ENCODE measurements at regions not wholly inside any gene's neighbourhood (a gene's known extent, or its start where the extent isn't known, plus 50 kb on each side); places are given as distances from the start of the nearest gene placed in this dataset.

- TF ChIP-seq ZNF687 (CRISPR knock-in tag; IDR thresholded peaks at IDR 0.05): no peak
Measured at GRCh38 chr1:181219938-181220337, 131.4 kb downstream of the IER5 start (continued).

DNA sequence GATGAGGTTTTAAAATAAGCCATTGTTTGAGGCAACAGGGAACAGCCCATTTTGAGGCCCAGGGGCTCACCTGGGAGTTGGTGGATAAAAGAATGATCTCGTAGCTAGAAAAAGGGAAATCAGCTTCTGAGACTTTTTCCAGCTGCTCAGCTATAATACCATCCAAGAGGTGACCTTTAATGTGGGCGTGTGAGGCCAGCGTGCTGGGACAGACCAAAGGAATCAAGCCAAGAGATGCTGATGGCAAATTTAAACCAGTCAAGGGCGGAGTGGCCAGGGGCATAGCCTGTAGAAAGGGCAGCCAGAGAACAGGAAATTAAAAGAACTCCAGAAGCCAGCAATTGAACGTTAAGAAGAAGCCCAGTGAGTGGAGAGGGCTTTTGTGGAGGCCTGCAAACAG, 132.6 kb downstream of the IER5 start:
- Histone ChIP-seq H3K79me2 (ENCODE audit: insufficient read depth, low read length) (no peaks in the 10 kb centered on the region), H3K27ac (ENCODE audit: extremely low read length, insufficient read depth, low read length) (no peak overlapping the region), H3K4me3 (replicated peaks in 1 of 3; ENCODE audit: insufficient read depth in 1 of 3, low read depth in 2 of 3, low read length in 3 of 3) (no peak overlapping the region), H4K20me1 (ENCODE audit: insufficient read depth, low read length) (no peaks in the 10 kb centered on the region), H3K9ac (ENCODE audit: insufficient read depth, low read depth, low read length) (no peak overlapping the region), H2AFZ (ENCODE audit: low read length) (no peak overlapping the region), H3K27me3 (ENCODE audit: control insufficient read depth in 1 of 2, insufficient read depth in 2 of 2, low read length in 2 of 2) (peaks cover 3 to 13% of the 10 kb centered on the region in 2 experiments; a peak in 1 of 5 replicates), H3K4me2 (ENCODE audit: low read depth, low read length) (no peak overlapping the region), H3K36me3 (replicated peaks in 1 of 2; ENCODE audit: control insufficient read depth in 1 of 2, insufficient read depth in 2 of 2, low read length in 2 of 2) (no peaks in the 10 kb centered on the region), H3K9me3 (ENCODE audit: low read length) (no peaks in the 10 kb centered on the region), H3K4me1 (ENCODE audit: insufficient read depth, low read length) (no peaks in the 10 kb centered on the region)
- intact Hi-C loops (cut with micrococcal nuclease; ENCODE audit: unreplicated experiment) (no loop called here), in situ Hi-C loops (cut with HindIII; ENCODE audit: extremely low pct_ligation_motif_present, low pct_unique_long_range_greater_than_20kb) (no loop called here)
- no TSS peak for BruUV-seq (replicated peaks)
- POLR2A ChIA-PET: no interaction called here
- CTCF ChIA-PET (ENCODE audit: low intra/inter-chr PET ratio, low total read pairs): no interaction called here
- FAIRE-seq (no peak), ATAC-seq (no peak), DNase-seq (ENCODE audit: low spot score) (no peak)
- 1% methylated on average over 5 of the region's 5 CpGs for WGBS (ENCODE audit: low lambda C conversion rate)
- TF ChIP-seq HNF4G (IDR thresholded peaks at IDR 0.05; ENCODE audit: borderline replicate concordance, low read depth, low read length): no peak
- no peak for TF ChIP-seq HNF4G (CRISPR knock-in tag; IDR thresholded peaks at IDR 0.05; ENCODE audit: borderline replicate concordance, low read depth)
- TF ChIP-seq DPF2 (CRISPR knock-in tag; IDR thresholded peaks at IDR 0.05; ENCODE audit: borderline replicate concordance, low read depth): no peak
- TF ChIP-seq ZBTB46 (CRISPR knock-in tag; IDR thresholded peaks at IDR 0.05; ENCODE audit: borderline replicate concordance): no peak
- no peak for TF ChIP-seq ZNF580 (CRISPR knock-in tag; IDR thresholded peaks at IDR 0.05; ENCODE audit: borderline replicate concordance, low read depth)
- TF ChIP-seq ERF (CRISPR knock-in tag; IDR thresholded peaks at IDR 0.05): no peak
- TF ChIP-seq KLF13 (CRISPR knock-in tag; IDR thresholded peaks at IDR 0.05): no peak
- TF ChIP-seq RFX1 (IDR thresholded peaks at IDR 0.05): no peak
- TF ChIP-seq, protein P1, sequence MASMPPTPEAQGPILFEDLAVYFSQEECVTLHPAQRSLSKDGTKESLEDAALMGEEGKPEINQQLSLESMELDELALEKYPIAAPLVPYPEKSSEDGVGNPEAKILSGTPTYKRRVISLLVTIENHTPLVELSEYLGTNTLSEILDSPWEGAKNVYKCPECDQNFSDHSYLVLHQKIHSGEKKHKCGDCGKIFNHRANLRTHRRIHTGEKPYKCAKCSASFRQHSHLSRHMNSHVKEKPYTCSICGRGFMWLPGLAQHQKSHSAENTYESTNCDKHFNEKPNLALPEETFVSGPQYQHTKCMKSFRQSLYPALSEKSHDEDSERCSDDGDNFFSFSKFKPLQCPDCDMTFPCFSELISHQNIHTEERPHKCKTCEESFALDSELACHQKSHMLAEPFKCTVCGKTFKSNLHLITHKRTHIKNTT (CRISPR knock-in tag; IDR thresholded peaks at IDR 0.05): no peak
- TF ChIP-seq, protein P2, sequence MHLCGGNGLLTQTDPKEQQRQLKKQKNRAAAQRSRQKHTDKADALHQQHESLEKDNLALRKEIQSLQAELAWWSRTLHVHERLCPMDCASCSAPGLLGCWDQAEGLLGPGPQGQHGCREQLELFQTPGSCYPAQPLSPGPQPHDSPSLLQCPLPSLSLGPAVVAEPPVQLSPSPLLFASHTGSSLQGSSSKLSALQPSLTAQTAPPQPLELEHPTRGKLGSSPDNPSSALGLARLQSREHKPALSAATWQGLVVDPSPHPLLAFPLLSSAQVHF (CRISPR knock-in tag; IDR thresholded peaks at IDR 0.05): no peak
- TF ChIP-seq HES4 (CRISPR knock-in tag; IDR thresholded peaks at IDR 0.05; ENCODE audit: borderline replicate concordance): no peak
- no peak for TF ChIP-seq ZNF616 (CRISPR knock-in tag; IDR thresholded peaks at IDR 0.05; ENCODE audit: low read depth)
- TF ChIP-seq ZNF432 (CRISPR knock-in tag; IDR thresholded peaks at IDR 0.05; ENCODE audit: borderline replicate concordance): no peak
